GM12864 (cell line): ENCODE measurements at regions not wholly inside any gene's neighbourhood (a gene's known extent, or its start where the extent isn't known, plus 50 kb on each side); places are given as distances from the start of the nearest gene placed in this dataset.

ENCODE experiments used
- DNase-seq: peaks from one replicate; pipeline ENCODE4 v3.0.0-alpha.2; 2011; ENCODE audit warnings: low read depth
- H3K4me3 ChIP-seq: 2 replicates; pipeline ENCODE4 v1.5.1; 2011; ENCODE audit warnings: mild to moderate bottlenecking, low read depth, low read length, control low read depth
- CTCF ChIP-seq: IDR thresholded peaks from 2 replicates; pipeline ENCODE4 v1.5.1; 2011; ENCODE audit warnings: low read depth, mild to moderate bottlenecking, moderate library complexity, low read length, control low read depth, inconsistent platforms; ENCODE audit errors: missing control alignments

GRCh38 chr2:15810477-15811150 lies 129.7 kb upstream of the MYCN start:
- H3K4me3 ChIP-seq: no peak overlapping the region
- no peak for TF ChIP-seq CTCF
- DNase-seq: no peak

- no peak for DNase-seq
- TF ChIP-seq CTCF: no peak
- H3K4me3 ChIP-seq: no peak overlapping the region
Measured at GRCh38 chr2:15811367-15811766, 129.0 kb upstream of the MYCN start.

- no peak for DNase-seq
- H3K4me3 ChIP-seq: no peak overlapping the region
- no peak for TF ChIP-seq CTCF
Measured at GRCh38 chr2:15812187-15812780, 128.1 kb upstream of the MYCN start.

GRCh38 chr2:15813481-15814266 lies 126.7 kb upstream of the MYCN start:
- TF ChIP-seq CTCF: no peak
- DNase-seq: no peak
- H3K4me3 ChIP-seq: no peak overlapping the region

- H3K4me3 ChIP-seq: no peak overlapping the region
- TF ChIP-seq CTCF: no peak
- DNase-seq: no peak
Measured at GRCh38 chr2:15814403-15814802, 125.9 kb upstream of the MYCN start.

GRCh38 chr2:15814946-15815345 lies 125.4 kb upstream of the MYCN start:
- no peak for DNase-seq
- H3K4me3 ChIP-seq: no peak overlapping the region
- no peak for TF ChIP-seq CTCF
